G401.6 (cell line): ENCODE measurements at regions not wholly inside any gene's neighbourhood (a gene's known extent, or its start where the extent isn't known, plus 50 kb on each side); places are given as distances from the start of the nearest gene placed in this dataset.

Experiments used
- FAIRE-seq: peaks from 2 replicates; lab custom pipeline; 2012; peaks lifted over from hg19 to GRCh38; lab: Jason Lieb, UNC

DNA sequence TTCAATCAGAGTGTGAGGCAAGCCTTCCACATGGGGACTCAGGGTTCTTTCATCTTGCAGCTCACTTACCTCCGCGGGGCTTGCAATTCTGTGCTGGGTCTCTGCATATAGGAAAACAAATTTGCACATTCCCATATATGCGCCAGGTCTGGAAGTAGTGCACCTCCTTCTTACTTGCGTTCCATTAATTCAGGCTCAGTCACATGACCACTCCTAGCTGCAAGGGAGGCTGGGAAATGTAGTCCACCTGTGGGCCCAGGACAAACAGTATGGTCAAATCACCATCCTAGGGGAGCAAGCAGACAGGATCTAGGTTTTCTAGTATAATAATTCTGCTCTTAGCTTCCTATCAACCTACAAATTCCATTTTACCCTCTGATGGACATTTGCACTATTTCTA is 160.4 kb downstream of the AACS start:
- FAIRE-seq: no peak

DNA sequence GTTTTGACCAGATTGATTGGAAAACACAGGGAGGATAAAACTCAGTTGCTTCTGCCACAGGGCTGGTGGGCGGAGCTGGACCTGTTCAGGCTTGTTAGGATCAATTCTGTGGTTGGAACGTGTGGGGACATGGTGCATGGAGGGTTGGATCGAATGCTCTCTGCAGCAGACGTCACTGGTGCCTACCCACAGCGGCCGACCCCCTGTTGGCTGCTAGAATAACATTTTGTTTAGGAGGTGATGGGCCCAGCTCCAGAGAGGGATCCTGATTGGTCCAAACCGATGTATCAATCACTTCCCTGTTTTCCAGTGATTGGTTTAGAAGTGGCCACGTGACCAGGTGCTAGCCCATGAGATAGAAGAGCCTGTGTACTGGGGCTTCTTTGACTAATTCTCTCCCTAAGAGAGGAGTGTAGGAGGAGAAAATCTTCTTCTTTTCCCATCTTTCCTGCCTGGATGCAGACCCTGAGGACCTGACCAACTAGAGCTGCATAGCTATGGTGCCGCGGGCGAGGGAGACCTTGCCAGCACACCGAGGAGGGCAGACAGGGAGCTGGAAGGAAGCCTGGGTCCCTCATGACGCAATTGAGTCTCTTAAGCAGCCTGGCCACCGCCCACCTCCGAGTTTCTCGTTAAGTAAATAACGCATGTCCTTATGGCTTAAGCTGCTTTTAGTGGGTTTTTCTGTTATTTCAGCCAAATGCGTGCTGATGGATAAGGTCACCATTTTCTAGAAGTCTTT is 163.5 kb downstream of the AACS start:
- no peak for FAIRE-seq

DNA sequence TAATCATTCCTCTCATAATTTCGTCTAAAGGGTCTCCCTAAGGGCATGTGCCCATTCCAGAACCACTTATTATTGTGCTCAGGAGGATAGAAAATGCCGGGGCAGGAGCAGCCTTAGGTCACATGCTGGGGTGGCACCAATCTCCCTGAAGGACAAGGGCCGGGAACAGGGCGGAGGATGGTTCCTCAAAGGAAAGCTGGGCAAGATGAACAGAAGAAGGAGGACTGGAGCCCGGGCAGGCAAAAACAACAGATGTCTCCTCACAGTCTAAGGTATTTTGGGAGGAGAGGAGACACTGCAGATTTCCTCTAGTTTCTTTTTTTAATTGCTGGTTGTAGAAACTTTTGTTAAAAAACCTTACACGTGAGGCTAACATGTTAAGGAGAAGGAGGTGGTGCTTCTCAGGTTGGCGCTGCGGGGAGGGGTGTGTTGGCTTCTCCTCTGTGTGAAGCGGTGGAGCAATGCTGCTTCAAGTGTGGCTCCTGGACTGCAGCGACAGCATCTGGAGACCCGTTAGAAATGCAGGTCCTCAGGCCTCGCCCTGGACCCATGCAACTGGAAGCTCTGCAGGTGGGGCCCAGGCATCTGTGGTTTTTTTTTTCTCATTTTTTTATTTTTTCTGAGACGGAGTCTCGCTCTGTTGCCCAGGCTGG is 164.8 kb downstream of the AACS start:
- no peak for FAIRE-seq

DNA sequence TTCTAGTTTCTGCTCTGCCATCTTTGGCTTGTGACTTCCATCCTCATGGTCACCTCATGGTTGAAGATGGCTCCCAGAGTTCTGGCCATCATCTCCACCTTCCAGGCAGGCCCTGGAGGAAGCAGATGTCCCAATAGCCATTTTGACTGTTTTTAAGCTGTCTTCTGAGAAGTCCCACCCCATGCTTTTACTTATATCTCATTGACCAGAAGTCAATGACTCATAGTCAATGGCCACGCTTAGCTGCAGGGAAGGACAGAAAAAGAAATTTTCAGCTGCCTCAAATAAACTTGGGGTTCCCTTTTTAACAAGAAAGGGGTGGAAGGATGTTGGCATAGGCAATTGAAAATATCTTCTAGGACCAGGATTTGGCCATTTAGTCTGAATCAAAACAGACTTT is 168.1 kb downstream of the AACS start:
- no peak for FAIRE-seq

GRCh38 chr12:125239563-125239962 is 174.3 kb downstream of the AACS start:
- FAIRE-seq: no peak

DNA sequence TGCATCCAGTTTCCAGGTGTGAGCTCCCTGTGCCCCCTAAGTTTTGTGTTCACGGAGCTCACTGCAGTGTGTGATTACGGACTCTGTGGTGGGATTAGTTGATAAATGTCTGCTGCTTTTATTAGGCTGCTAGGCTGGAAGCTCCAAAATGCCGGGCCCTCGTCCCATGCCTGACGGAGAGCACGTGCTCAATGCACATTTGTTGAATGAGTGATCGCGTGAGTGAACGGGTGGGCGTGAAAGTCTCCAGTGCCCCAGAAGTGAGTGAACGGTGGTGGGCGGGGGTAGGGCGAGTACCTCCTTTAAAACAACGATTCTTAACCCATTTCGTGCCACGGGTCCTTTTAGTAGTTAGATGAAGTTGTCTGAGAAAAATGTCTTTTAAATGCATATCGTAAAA is 175.5 kb downstream of the AACS start:
- no peak for FAIRE-seq

DNA sequence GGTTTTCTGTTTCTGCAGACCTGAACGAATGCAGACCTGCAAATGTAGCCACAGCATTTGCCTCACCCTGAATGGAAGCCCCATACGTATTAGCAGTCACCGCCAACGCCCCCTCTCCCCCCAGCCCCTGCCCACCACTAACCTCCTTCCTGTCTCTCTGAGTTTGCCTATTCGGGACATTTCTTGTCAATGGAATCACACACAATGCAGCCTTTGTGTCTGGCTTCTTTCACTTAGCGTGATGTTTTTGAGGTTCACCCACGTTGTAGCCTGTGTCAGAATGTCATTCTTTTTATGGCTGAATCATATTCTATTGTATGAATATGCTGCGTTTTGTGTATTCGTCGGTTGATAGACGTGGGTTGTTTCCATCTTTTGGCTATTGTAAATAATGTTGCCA is 178.6 kb downstream of the AACS start:
- no peak for FAIRE-seq

DNA sequence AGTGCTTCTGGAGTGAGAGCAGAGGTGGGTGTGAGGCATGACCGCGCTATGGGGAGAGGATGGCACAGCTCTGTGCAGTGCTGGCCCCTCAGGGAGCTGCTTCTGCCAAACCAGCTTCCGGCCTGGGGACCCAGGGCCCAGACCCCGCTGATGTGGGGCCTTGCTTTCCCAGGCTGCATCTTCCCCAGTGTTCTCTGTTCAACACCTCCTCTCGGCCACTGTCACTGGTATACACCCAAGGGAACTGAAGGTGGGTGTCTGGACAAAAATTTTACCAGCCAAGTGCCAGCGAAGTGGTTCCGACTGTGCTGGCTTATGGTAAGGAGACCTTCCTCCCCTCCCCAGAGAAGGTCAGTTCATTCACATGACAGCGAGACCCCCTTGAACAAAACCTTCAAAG is 179.1 kb downstream of the AACS start:
- no peak for FAIRE-seq

GRCh38 chr12:125245581-125246557 is 180.6 kb downstream of the AACS start:
- FAIRE-seq: no peak

- no peak for FAIRE-seq
Observed at GRCh38 chr12:125247477-125247876, 182.2 kb downstream of the AACS start.

DNA sequence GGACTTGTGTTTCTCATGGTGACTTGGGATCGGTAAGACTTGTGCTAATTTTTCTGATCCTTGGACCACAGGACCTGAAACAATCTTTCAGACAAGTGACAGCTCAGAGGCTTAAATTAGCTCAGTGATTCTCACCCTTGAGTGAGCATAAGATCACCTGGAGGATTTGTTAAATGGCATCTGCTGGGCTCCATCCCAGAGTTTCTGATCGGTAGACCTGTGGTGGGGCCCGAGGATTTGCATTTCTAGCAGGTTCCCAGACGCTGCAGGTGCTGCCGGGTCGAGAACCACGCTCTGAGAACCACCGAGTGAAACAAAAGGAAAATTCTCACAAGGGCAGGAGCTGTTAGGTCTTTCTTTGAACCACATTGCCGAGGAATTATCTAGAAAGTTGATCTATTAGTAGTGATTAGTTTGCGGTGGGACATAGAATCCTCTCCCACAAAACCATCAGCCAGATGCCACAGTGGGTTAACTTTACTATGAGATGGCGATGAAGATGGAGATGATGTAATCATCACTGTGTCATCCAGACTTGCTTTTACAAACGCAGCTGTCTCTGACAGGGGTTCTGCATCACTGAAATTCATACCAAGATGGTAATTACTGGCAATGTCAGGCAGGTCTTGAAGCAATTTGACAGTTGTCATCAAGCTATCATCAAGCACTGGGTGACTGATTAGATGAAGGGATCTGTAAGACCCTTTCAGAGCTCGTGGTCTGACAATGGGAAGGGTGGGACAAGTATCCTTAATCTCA is 184.0 kb downstream of the AACS start:
- no peak for FAIRE-seq

DNA sequence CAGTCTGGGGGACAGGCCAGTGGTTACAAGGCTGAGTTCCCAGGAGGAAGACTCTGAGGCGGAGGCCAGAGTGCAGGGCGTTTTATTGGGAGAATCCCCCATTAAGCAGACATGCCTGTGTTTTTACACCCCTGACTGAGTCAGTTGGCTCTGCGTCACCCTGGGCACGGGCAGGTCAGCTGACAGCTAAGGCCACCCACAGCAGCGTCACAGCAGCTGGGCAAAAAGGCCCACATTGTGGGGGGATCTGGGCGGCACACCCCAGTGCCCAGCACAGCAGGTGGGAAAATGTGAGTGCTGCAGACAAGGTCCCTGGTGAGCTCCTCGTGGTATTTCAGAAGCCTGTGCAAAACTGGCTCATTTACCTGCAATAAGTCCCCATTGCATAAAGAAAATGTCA is 184.7 kb downstream of the AACS start:
- FAIRE-seq: no peak

- FAIRE-seq: no peak
Observed at GRCh38 chr12:125254236-125254635, 189.0 kb downstream of the AACS start.

DNA sequence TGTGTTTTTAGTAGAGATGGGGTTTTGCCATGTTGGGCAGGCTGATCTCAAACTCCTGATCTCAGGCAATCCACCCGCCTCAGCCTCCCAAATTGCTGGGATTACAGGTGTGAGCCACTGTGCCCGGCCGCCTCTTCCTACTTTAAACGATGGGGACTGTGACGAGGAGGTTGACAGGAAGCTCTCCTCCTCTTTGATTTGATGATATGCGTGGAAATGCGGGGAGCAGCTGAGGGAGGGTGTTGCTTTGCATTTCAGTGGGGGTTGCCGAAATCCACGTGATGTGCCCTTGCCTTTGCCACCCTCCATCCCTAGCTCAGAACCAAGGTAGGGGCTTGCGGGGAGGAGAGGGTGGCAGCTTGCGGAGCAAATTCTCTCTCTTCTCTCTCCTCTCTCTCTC is 189.6 kb downstream of the AACS start:
- FAIRE-seq: no peak

DNA sequence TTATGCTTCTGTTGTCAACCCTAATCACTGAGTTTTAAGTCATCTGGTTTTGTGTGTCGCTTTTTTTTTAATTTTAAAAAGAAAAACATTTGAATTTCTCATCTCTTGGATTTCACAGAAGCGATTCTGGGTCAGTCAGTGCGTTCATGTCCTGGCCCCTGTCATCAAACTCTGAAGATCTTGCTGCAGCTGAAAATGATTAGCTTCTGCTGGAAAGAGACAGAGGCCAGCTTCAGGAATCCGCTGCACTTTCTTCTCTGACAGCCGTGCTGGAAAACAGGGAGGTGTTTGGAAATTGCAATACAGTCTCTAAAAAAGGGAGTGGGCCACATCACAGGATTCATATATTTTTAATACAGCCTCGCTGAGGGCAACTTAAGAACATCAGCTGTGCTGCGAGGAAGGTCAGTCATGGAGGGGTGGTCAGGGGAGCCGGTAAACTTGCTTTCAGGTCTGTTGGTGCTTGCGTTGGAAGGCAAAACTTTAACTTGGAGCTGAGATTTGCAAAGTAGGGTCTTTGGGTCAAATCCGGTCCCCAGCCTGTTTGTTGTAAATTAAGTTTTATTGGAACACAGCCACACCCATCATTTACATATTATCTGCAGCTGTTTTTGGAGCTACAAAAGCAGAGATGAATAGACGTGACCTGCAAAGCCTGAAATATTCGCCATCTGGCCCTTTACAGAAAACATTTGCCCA is 190.8 kb downstream of the AACS start:
- FAIRE-seq: no peak

- no peak for FAIRE-seq
Observed at GRCh38 chr12:125256634-125256936, 191.3 kb downstream of the AACS start.

GRCh38 chr12:125259178-125259867 is 194.1 kb downstream of the AACS start:
- no peak for FAIRE-seq

DNA sequence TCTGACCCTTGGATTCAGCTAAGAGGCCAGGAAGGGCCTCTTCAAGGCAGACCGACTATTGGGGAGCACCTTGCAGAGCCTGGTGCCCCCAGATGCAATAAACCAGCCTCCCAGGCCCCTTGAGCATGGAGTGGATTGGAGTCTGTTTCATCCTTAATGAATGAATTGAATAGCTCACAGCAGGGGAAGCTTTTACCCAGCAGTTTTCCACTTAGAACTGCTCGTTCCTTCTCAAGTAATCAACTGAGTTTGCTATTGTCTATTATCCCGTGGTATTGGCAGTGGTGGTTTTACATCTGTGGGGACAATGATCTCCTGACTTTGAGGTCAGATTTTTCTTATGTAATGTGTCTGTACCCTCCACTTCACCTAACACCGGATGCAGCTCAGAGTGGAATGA is 197.6 kb downstream of the AACS start:
- no peak for FAIRE-seq

- no peak for FAIRE-seq
Observed at GRCh38 chr12:125263385-125263784, 198.2 kb downstream of the AACS start.

GRCh38 chr12:125267114-125267513 is 201.9 kb downstream of the AACS start:
- no peak for FAIRE-seq

GRCh38 chr12:125269276-125269675 is 204.0 kb downstream of the AACS start:
- no peak for FAIRE-seq
